NT2/D1 (cell line): ENCODE measurements at regions not wholly inside any gene's neighbourhood (a gene's known extent, or its start where the extent isn't known, plus 50 kb on each side); places are given as distances from the start of the nearest gene placed in this dataset.

ENCODE experiments used
- YY1 ChIP-seq: IDR thresholded peaks from 2 replicates; pipeline ENCODE4 v1.6.1; 2011; ENCODE audit not compliant: insufficient read length, insufficient read depth
- ZNF274 ChIP-seq: IDR thresholded peaks from 2 replicates; pipeline ENCODE4 v1.6.1; 2011; ENCODE audit warnings: mild to moderate bottlenecking, low read depth, low read length

GRCh38 chr10:84718877-84719616, 390.7 kb downstream of the CCSER2 start:
- no peak for TF ChIP-seq YY1
- TF ChIP-seq ZNF274 = no peak
